OCI-LY3 (cell line): ENCODE measurements at regions not wholly inside any gene's neighbourhood (a gene's known extent, or its start where the extent isn't known, plus 50 kb on each side); places are given as distances from the start of the nearest gene placed in this dataset.

Source experiments
- EZH2phosphoT487 ChIP-seq: fragments of 200-600 bp; shearing (Covaris generic); IDR thresholded peaks from 2 replicates; pipeline ENCODE4 v1.6.1; 2018; ENCODE audit warnings: antibody characterized with exemption, mixed run types, low read depth
- TF ChIP-seq, protein P1 (sequence below): fragments of 200-600, 300-600 bp; sonication (generic); IDR thresholded peaks from 2 replicates; pipeline ENCODE4 v1.5.1; 2014; ENCODE audit warnings: antibody characterized with exemption, low read length, low read depth

DNA sequence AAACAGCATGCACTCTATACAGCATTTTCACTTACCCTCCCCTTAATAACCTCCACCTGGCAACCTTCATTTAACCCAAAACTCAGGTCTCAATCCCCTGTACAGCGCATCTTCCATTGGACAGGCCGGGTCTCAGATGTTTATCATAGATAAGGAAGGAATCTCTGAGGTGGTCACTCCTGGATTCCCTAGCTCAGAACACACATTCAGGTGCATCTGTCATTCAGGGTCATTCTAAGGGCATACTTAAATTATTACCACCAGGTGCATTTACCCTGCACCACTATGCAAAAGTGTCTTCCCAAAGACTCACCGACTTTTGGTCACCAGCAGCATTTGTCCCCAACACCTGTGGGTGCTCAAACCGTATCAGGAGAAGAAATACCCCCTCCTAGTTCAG lies 144.2 kb downstream of the RELL1 start:
- TF ChIP-seq, protein P1, sequence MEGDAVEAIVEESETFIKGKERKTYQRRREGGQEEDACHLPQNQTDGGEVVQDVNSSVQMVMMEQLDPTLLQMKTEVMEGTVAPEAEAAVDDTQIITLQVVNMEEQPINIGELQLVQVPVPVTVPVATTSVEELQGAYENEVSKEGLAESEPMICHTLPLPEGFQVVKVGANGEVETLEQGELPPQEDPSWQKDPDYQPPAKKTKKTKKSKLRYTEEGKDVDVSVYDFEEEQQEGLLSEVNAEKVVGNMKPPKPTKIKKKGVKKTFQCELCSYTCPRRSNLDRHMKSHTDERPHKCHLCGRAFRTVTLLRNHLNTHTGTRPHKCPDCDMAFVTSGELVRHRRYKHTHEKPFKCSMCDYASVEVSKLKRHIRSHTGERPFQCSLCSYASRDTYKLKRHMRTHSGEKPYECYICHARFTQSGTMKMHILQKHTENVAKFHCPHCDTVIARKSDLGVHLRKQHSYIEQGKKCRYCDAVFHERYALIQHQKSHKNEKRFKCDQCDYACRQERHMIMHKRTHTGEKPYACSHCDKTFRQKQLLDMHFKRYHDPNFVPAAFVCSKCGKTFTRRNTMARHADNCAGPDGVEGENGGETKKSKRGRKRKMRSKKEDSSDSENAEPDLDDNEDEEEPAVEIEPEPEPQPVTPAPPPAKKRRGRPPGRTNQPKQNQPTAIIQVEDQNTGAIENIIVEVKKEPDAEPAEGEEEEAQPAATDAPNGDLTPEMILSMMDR = no peak
- TF ChIP-seq EZH2phosphoT487 = no peak
